K562 (cell line): ENCODE measurements at regions not wholly inside any gene's neighbourhood (a gene's known extent, or its start where the extent isn't known, plus 50 kb on each side); places are given as distances from the start of the nearest gene placed in this dataset.

Experiments
- ATF7 ChIP-seq: fragments of 450-650 bp; IDR thresholded peaks from 2 replicates; pipeline ENCODE4 v1.7.1; 2014; ENCODE audit warnings: mild to moderate bottlenecking, moderate library complexity
- CGGBP1 ChIP-seq: fragments of 250-450 bp; sonication (Bioruptor Pico); IDR thresholded peaks from 2 replicates; pipeline ENCODE4 v1.9.0; 2021; ENCODE audit warnings: mild to moderate bottlenecking
- CTCF ChIP-seq, 3 experiments: IDR thresholded peaks in 2 of 3; conservative IDR thresholded peaks in 1 of 3; 2 replicates each; pipeline ENCODE4 v1.5.1; 2011 to 2012; ENCODE audit warnings: low read length in 3 of 3, mild to moderate bottlenecking in 3 of 3, control low read depth in 2 of 3, improper control_type of control experiment in 1 of 3, inconsistent platforms in 1 of 3, low read depth in 1 of 3, mixed read lengths in 1 of 3, moderate library complexity in 1 of 3; ENCODE audit not compliant: insufficient read depth in 2 of 3
- DACH1 ChIP-seq: fragments of 450-650 bp; IDR thresholded peaks from 2 replicates; pipeline ENCODE4 v1.6.1; 2018; ENCODE audit not compliant: partially characterized antibody
- EP400 ChIP-seq: fragments of 450-650 bp; IDR thresholded peaks from 2 replicates; pipeline ENCODE4 v1.6.1; 2017; ENCODE audit warnings: antibody characterized with exemption, mild to moderate bottlenecking, moderate library complexity
- HMGXB4 ChIP-seq: sonication (generic); formaldehyde crosslinking; IDR thresholded peaks from 2 replicates; pipeline ENCODE4 v1.8.1; 2023; ENCODE audit warnings: mild to moderate bottlenecking, missing genetic modification reagents
- JUN ChIP-seq, 2 experiments: sonication (generic) in 1 of 2; formaldehyde crosslinking in 1 of 2; IDR thresholded peaks; 2 replicates each; pipeline versions ENCODE4 v1.6.1 to v1.8.0; 2012 to 2022; ENCODE audit warnings: borderline replicate concordance in 2 of 2, mild to moderate bottlenecking in 2 of 2, improper control_type of control experiment in 1 of 2, low read depth in 1 of 2, low read length in 1 of 2, missing genetic modification reagents in 1 of 2
- PRDM10 ChIP-seq: fragments of 450-650 bp; IDR thresholded peaks from 2 replicates; pipeline ENCODE4 v1.6.1; 2018; ENCODE audit not compliant: partially characterized antibody
- RCOR1 ChIP-seq, 2 experiments: IDR thresholded peaks; 2 replicates each; pipeline ENCODE4 v1.6.1; 2012; ENCODE audit warnings: low read depth in 2 of 2, low read length in 2 of 2, borderline replicate concordance in 1 of 2, improper control_type of control experiment in 1 of 2
- SLC30A9 ChIP-seq: fragments of 250-450 bp; sonication (Bioruptor Pico); IDR thresholded peaks from 2 replicates; pipeline ENCODE4 v1.8.0; 2022; ENCODE audit warnings: mild to moderate bottlenecking, moderate library complexity
- SMARCA4 ChIP-seq: fragments of 450-650 bp; IDR thresholded peaks from 2 replicates; pipeline ENCODE4 v1.6.1; 2016
- SP2 ChIP-seq: IDR thresholded peaks from 2 replicates; pipeline ENCODE4 v1.6.1; 2011; ENCODE audit warnings: mild to moderate bottlenecking, low read depth, low read length, moderate library complexity; ENCODE audit not compliant: poor library complexity, severe bottlenecking; ENCODE audit errors: extremely low read depth
- TAF7 ChIP-seq: fragments of 450-650 bp; IDR thresholded peaks from 2 replicates; pipeline ENCODE4 v1.6.1; 2016; ENCODE audit warnings: missing genetic modification characterization, missing compliant biosample characterization
- XRCC3 ChIP-seq: fragments of 450-650 bp; IDR thresholded peaks from 2 replicates; pipeline ENCODE4 v1.6.1; 2017; ENCODE audit warnings: mild to moderate bottlenecking, moderate library complexity
- ZFP30 ChIP-seq: fragments of 250-450 bp; sonication (Bioruptor Pico); IDR thresholded peaks from 2 replicates; pipeline ENCODE4 v1.8.0; 2022; ENCODE audit warnings: moderate library complexity, mild to moderate bottlenecking, inconsistent platforms, borderline replicate concordance
- ZNF316 ChIP-seq: fragments of 450-650 bp; IDR thresholded peaks from 2 replicates; pipeline ENCODE4 v1.6.1; 2016
- ZNF395 ChIP-seq: fragments of 200-800 bp; sonication (Bioruptor generic); IDR thresholded peaks from 2 replicates; pipeline ENCODE4 v1.6.1; 2017; ENCODE audit warnings: missing genetic modification characterization, missing compliant biosample characterization
- ZNF668 ChIP-seq: fragments of 250-450 bp; sonication (Bioruptor Pico); IDR thresholded peaks from 2 replicates; pipeline ENCODE4 v1.8.0; 2022; ENCODE audit warnings: mild to moderate bottlenecking, inconsistent platforms

GRCh38 chr12:46557539-46558373 is 185.2 kb upstream of the SLC38A2 start (continued):
- TF ChIP-seq SP2 (no peak), ZFP30 (CRISPR knock-in tag) (no peak), ZNF316 (no peak), TAF7 (tag) (0 out of 2 replicates have a peak, but pooled peaks have one; percentile 15), XRCC3 (no peak), CGGBP1 (CRISPR knock-in tag) (no peak), HMGXB4 (CRISPR knock-in tag) (no peak), ZNF395 (CRISPR knock-in tag) (peak; percentile 95), SLC30A9 (no peak), CTCF (IDR thresholded peaks at IDR 0.05 in 2 of 3, conservative IDR thresholded peaks at IDR 0.05 in 1 of 3; ENCODE audit: insufficient read depth in 2 of 3, low read depth in 1 of 3, low read length in 3 of 3) (no peak), JUN (IDR thresholded peaks at IDR 0.05; ENCODE audit: borderline replicate concordance, low read depth, low read length) (peak; percentile 57; the same call in 1 of the 2 replicates), JUN (CRISPR knock-in tag; IDR thresholded peaks at IDR 0.05; ENCODE audit: borderline replicate concordance) (no peak), EP400 (peak; percentile 71), DACH1 (no peak), RCOR1 (IDR thresholded peaks at IDR 0.05; ENCODE audit: borderline replicate concordance in 1 of 2, low read depth in 2 of 2, low read length in 2 of 2) (peak in 1 of 2 experiments; percentile 73; a peak in 1 of 4 replicates), PRDM10 (no peak), SMARCA4 (peak; percentile 82), ZNF668 (CRISPR knock-in tag) (peak; percentile 44; the same call in 1 of the 2 replicates), ATF7 (peak; percentile 90)
